ENCODE measurements at regions not wholly inside any gene's neighbourhood (a gene's known extent, or its start where the extent isn't known, plus 50 kb on each side); places are given as distances from the start of the nearest gene placed in this dataset.

DNA sequence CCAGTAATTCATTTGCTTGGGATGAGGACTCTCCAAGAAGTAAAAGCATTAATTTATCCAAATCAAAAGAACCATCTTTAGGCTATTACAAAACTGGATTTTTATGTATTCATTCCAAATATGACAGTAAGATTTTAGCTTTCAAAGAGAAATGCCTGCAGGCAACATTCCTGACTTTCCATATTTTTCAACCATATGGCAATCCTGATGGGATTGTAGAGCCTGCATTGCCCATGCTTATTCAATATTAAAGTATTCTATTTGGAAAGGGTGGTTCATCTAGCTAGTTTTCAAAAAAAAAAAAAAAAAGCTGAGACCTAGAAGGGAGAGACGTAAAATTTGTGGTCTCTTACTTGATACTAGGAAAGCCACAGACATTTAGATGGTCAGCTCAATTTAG, 1253.7 kb downstream of the LRFN5 start:
- DNase-seq = no peak

GRCh38 chr14:42856106-42856505, 1249.4 kb downstream of the LRFN5 start:
- no peak for DNase-seq

DNA sequence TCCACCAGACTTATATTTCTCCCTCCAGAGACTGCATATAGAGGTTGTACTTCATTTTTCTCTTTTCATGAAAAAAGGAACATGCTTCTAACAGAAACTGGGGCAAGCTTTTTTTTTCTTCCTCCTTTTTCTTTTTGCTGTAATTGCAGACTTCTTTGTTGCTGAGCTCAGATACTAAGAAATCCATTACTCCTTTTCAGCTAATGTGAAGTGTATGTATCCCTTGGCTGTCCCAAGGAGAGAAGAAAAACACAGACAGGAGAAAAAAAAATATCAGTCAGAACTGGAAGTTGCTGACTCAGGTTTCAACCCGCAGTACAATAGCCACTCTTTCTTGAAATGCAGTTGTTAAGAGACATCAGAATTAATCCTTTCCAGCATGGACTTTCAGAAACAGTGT, 1248.4 kb downstream of the LRFN5 start:
- no peak for DNase-seq

- no peak for DNase-seq
Measured at GRCh38 chr14:42854061-42854460, 1247.4 kb downstream of the LRFN5 start.

DNA sequence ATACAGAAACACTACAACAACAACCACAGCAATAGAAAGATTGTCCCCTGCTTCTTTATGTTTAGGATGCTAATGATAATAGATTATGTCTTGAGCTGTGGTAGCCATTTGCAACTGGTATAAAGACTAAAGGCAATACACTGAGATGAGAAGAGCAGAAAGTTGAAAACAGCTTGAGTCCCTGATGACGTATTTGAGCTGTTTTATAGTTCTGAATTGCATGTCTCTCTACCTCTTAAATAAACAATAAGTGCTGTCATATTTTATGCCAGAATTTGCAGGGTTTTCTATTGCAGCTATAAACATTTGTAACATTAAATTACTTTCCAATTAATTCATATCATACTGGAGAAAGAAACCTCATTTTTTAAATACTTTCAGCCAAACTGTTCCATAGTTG, 1242.0 kb downstream of the LRFN5 start:
- no peak for DNase-seq

DNA sequence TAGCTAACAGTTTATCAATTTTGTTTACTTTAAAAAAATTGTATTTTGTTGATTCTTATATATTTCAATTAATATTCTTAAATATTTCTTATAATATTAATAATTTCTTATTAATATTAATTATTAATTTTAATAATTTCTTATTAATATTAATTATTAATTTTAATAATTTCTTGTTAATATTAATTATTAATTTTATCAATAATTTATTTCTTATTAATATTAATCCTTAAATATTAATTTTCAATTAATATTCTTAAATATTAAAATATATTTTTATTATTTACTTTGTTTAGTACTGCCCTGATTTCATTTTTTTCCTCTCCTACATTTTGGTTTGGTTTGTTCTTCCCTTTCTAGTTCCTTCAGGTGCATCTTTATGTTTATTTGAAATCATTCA, 1208.1 kb downstream of the LRFN5 start:
- DNase-seq = no peak

- DNase-seq = no peak
Measured at GRCh38 chr14:42806909-42807315, 1200.2 kb downstream of the LRFN5 start.

DNA sequence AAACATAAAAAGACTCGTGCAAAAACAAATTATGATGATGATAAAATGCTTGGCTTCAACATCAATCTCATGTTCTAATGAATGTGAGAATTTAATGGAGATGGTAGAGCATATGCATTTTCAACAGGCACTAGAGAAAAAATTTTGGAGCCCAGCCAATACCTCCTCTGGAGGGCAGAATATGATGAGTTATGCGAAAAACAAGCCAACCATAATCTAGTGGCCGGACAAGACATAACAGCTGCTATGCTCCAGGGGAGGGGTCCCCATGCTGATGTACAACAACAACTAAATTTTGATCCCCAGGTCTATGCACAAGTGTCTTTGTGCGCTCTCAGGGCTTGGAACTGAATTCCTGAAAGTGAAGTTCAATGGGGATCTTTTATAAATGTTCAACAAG, 1197.5 kb downstream of the LRFN5 start:
- no peak for DNase-seq

DNA sequence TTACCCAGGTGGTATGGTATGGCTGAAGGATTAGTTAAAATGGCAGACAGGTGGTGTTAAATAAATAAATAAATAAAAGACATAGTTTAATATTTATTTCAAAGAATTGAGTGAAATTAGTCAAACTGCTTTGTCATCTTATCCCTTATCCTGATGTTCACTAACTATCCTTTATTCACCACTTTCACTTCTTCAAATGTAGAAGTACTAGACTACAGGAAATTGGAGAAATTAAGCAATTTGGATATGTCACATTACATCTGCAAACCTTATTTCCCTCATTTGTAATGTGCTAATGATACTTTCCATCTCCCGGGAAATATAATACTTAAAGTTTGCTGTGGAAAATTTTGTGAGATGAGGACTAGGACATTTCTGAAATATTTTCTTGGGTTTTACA, 1195.7 kb downstream of the LRFN5 start:
- DNase-seq = no peak

DNA sequence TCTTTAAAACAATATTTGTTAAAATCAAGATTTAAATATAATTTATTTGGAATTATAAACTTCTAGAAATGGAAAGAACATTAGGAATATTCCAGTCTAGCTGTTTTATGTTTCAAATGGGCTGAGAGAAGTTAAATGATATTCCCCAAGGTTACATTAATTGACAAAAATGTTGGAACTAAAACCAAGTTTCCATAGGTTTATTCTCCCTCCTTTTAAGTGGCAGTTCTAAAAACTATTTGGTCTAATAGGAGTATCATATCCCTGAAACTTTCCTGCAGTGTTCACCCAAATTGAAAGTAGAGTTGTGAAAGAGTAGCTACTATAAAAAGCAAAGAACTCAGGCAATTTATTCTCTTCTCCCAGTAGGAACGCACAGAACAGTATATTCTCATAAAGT, 1185.5 kb downstream of the LRFN5 start:
- no peak for DNase-seq

GRCh38 chr14:42782754-42783153, 1176.1 kb downstream of the LRFN5 start:
- no peak for DNase-seq

GRCh38 chr14:42778984-42779383, 1172.3 kb downstream of the LRFN5 start:
- no peak for DNase-seq

DNA sequence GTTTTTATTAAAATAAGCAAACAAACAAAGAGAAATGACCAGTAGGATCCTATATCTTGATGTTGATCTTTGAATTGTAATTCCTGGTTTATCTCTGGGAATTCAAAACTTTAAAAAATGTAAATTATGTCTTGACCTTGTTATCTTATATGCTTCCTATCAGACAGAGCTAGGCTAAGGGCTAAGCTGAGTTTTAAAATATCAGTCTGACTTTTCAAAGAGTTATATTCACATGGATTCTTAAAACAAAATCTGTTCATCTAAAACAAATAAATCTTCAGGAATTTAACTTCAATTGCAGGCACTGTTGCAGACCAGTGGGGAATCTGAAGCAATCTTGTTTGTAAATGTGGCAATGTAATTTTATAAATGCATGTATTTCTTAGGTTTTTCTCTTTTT, 1144.1 kb downstream of the LRFN5 start:
- DNase-seq = no peak

GRCh38 chr14:42742084-42742483, 1135.4 kb downstream of the LRFN5 start:
- DNase-seq = no peak

DNA sequence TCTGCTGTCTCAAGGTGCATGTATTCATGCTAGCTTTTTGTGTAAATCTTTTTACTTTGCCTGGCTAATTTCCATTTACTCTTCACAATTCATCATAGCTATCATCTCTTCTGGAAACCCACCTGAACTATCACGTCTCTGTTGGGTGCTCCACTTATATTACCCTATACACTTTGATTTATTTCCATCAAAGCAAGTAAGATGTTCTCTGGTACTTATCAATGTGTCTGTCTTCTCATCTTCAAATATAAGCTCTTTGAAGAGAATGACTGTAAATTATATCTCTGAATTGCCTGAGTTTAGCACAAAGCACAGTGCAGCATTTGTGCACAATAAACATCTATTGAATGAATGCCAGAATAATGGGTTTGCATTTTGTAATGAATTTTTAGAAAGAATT, 1129.7 kb downstream of the LRFN5 start:
- no peak for DNase-seq

DNA sequence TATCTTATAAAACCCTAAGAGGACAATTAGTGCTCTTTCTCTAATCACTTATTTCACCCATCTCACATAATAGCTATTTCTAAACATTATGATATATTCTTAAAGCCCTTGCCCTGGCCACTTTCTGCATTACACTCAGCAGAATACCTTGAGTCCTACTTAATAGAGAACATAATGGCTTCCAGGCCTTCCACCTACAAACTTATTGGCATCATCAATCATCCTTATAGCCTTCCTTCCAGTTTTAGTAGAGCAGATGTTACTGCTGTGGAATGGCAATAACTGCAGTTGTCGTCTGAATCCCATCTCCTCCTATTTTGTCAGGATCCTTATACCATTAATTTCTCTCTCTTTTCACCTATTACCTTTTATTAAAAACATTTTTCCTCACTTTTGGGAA, 1127.4 kb downstream of the LRFN5 start:
- no peak for DNase-seq

DNA sequence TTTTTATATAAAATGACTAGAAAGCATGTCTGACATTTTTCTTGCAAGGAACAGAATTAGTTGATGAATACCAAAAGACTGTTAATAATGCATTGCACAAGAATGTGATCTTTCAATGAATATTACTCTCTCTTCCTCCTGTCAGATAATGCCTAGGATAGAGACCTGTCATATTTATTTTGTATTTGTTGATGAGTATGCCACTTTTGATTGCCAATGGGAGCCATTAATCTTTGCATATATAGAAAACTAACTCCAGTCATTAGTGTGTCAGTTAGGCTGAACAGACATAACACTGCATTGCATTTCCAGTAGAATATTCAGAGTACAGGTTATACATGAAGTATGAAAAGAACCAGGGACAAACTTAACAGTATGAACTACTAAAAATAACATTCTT, 1125.3 kb downstream of the LRFN5 start:
- no peak for DNase-seq

GRCh38 chr14:42731480-42731879, 1124.8 kb downstream of the LRFN5 start:
- DNase-seq = no peak

DNA sequence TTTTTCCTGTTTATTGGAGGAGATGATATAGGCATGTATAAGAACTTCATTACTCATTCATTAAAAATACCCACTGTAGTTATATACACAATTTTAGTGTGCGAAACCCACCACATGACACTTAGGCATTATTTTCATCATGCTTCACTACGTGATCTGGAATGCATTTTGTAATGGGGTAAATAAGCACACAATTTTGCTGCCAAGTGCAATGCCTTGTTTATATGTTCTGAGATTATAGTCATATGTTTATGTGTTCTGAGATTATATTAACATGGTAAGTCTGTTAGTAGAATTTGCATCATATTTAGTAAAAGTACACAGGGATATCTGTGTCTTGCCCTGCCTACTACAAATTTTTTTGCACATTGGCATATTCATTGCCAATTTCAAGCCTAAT, 1123.0 kb downstream of the LRFN5 start:
- no peak for DNase-seq

DNA sequence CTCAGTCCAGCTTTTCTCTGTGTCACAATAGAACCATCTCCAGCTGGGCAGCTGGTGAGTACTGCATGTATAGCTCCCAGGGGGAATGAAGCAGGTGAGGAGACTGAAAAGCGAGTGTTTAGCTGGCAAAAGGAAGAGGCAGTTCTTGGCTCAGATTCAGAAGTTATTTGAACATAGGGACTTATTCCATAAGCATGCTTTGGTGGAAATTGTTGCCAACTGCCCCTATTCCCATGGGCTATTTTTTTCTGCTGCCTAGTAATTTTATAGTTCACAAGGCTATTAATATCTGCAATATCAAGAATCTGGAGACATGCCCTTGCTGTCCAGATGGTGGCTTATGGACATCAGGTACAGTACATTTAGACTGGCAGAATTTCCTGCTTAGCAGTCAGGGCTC, 1112.7 kb downstream of the LRFN5 start:
- no peak for DNase-seq

- DNase-seq = no peak
Measured at GRCh38 chr14:42715316-42715715, 1108.6 kb downstream of the LRFN5 start.

DNA sequence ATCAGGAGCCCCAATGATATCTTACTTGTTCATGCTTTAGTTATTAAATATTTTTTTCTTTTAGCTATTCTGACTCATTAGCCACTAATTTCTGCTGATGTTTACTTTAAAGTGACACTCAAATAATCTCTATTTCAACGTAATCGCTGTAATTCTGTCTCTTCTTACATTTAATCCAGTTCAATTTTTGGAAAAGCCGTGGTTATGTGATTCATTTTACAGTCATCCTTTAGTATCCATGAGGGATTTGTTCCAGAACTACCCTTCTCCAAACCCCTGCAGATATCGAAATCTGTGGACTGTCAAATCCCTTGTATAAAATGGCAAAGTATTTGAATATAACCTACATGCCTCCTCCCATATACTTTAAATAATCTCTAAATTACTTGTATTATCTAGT, 1103.4 kb downstream of the LRFN5 start:
- DNase-seq = no peak

- DNase-seq = no peak
Measured at GRCh38 chr14:42703501-42703900, 1096.8 kb downstream of the LRFN5 start.

DNA sequence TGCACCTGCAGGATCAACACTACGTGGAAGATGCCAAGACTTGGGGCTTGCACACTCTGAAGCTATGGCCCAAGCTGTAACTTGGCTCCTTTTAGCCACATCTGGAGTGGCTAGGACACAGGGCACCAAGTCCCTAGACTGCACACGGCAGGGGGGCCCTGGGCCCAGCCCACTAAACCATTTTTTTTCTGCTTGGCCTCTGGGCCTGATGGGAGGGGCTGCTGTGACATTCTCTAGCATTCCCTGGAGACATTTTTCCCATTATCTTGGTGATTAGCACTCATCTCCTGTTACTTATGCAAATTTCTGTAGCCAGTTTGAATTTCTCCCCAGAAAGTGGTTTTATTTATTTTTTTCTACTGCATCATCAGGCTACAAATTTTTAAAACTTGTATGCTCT, 1080.7 kb downstream of the LRFN5 start:
- no peak for DNase-seq

- no peak for DNase-seq
Measured at GRCh38 chr14:42683707-42684106, 1077.0 kb downstream of the LRFN5 start.

GRCh38 chr14:42676636-42677035, 1070.0 kb downstream of the LRFN5 start:
- DNase-seq = no peak

Measured in stimulated activated CD4-positive, alpha-beta T cell treated with anti-CD3 and anti-CD28 coated beads, Interleukin-4, amount 100 ng/mL, for 1 hour (primary cell).